ENCODE measurements at regions not wholly inside any gene's neighbourhood (a gene's known extent, or its start where the extent isn't known, plus 50 kb on each side); places are given as distances from the start of the nearest gene placed in this dataset.

- Histone ChIP-seq H3K36me3 (no peaks in the 10 kb centered on the region), H3K4me1 (no peaks in the 10 kb centered on the region), H3K9me3 (no peaks in the 10 kb centered on the region), H3K4me3 (no peak overlapping the region), H3K27me3 (no peaks in the 10 kb centered on the region), H3K27ac (replicated peaks in 1 of 4) (no peak overlapping the region)
- TF ChIP-seq EP300 (IDR thresholded peaks at IDR 0.05): no peak
- TF ChIP-seq POLR2AphosphoS5 (IDR thresholded peaks at IDR 0.05): no peak
- TF ChIP-seq POLR2A (IDR thresholded peaks at IDR 0.05; ENCODE audit: low read depth): no peak
- no peak for TF ChIP-seq CTCF (IDR thresholded peaks at IDR 0.05)
- intact Hi-C loops (cut with DNase I): no loop called here
- 49% methylated on average over 1 of the region's 1 CpG for WGBS
- DNase-seq (ENCODE audit: extremely low spot score): no peak
Measured at GRCh38 chr2:139769633-139770032, 989.4 kb upstream of the NXPH2 start.

DNA sequence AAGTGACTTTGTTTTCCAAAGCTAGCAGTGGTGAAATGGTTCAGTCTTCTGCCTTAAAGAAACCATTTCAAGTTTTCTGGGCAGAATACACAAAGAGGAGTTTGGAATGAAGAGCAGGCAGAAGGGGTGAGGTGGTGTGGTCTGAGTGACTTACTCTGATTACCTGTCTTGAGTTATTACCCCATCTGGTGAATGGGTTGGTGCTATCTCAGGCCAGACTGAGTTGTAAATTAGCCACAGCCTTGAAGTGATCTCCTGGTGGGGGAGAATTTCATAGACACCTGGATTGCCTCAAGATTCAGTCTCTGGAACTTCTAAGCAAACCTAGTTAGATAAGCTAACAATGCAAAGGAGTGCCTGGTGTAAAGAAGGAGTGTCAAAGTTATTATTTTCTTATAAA lies 983.5 kb upstream of the NXPH2 start:
- no peak for DNase-seq (ENCODE audit: extremely low spot score)
- no peaks in the 10 kb centered on the region for H3K27me3 ChIP-seq
- no peaks in the 10 kb centered on the region for H3K9me3 ChIP-seq
- no peak for TF ChIP-seq CTCF (IDR thresholded peaks at IDR 0.05)
- no peak for TF ChIP-seq POLR2AphosphoS5 (IDR thresholded peaks at IDR 0.05)
- no peak for TF ChIP-seq POLR2A (IDR thresholded peaks at IDR 0.05; ENCODE audit: low read depth)
- no peak for TF ChIP-seq EP300 (IDR thresholded peaks at IDR 0.05)
- H3K4me3 ChIP-seq: no peak overlapping the region
- intact Hi-C loops (cut with DNase I): no loop called here
- no peaks in the 10 kb centered on the region for H3K4me1 ChIP-seq
- no peak overlapping the region for H3K27ac ChIP-seq (replicated peaks in 1 of 4)
- no peaks in the 10 kb centered on the region for H3K36me3 ChIP-seq

- Histone ChIP-seq H3K27me3 (no peaks in the 10 kb centered on the region), H3K36me3 (no peaks in the 10 kb centered on the region), H3K9me3 (peaks cover 0 to 16% (median 3%) of the 10 kb centered on the region in 4 donors), H3K4me1 (no peaks in the 10 kb centered on the region), H3K27ac (replicated peaks in 1 of 4) (no peak overlapping the region), H3K4me3 (no peak overlapping the region)
- intact Hi-C loops (cut with DNase I): no loop called here
- 85% methylated on average over 3 of the region's 3 CpGs for WGBS
- no peak for DNase-seq (ENCODE audit: extremely low spot score)
- TF ChIP-seq EP300 (IDR thresholded peaks at IDR 0.05) (no peak), POLR2A (IDR thresholded peaks at IDR 0.05; ENCODE audit: low read depth) (no peak), POLR2AphosphoS5 (IDR thresholded peaks at IDR 0.05) (no peak), CTCF (IDR thresholded peaks at IDR 0.05) (no peak)
Measured at GRCh38 chr2:139759000-139759505, 978.9 kb upstream of the NXPH2 start.

DNA sequence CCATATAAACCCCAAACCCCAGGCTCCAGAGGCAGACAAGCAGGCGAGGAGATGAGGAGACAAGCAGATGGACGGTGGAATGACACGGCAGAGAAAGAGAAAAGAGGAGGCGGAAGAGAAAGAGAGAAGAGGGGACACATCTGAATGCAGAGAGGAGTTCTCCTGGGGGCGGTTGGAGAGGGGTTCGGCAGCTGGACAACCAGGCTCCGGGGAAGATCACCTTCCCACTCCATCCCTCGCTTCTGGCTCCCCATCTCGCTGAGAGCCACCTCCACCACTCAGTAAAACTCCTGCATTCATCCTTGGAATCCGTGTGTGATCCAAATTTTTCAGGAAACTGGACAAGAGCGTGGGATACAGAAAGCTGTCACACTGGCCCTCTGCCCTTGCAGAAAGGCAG lies 966.7 kb upstream of the NXPH2 start:
- no peak overlapping the region for H3K4me3 ChIP-seq
- TF ChIP-seq POLR2AphosphoS5 (IDR thresholded peaks at IDR 0.05) (no peak), POLR2A (IDR thresholded peaks at IDR 0.05; ENCODE audit: low read depth) (no peak), EP300 (IDR thresholded peaks at IDR 0.05) (no peak), CTCF (IDR thresholded peaks at IDR 0.05) (no peak)
- no peak overlapping the region for H3K27ac ChIP-seq (replicated peaks in 1 of 4)
- peaks cover 0 to 8% (median 0%) of the 10 kb centered on the region in 4 donors for H3K9me3 ChIP-seq
- no peak for DNase-seq (ENCODE audit: extremely low spot score)
- WGBS: 88% methylated on average over 11 of the region's 11 CpGs
- intact Hi-C loops (cut with DNase I): no loop called here
- H3K4me1 ChIP-seq: no peaks in the 10 kb centered on the region
- H3K27me3 ChIP-seq: no peaks in the 10 kb centered on the region
- H3K36me3 ChIP-seq: no peaks in the 10 kb centered on the region

DNA sequence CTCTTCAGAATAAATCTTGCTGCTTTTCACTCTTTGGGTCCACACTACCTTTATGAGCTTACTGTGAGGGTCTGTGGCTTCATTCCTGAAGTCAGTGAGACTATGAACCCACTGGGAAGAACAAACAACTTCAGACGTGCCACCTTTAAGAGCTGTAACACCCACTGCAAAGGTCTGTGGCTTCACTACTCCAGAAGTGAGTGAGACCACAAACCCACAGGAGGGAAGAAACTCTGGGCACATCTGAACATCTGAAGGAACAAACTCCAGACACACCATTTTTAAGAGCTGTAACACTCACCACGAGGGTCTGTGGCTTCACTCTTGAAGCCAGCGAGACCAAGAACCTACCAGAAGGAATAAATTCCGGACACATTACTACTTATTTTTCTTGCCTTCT lies 964.1 kb upstream of the NXPH2 start:
- Histone ChIP-seq H3K27me3 (no peaks in the 10 kb centered on the region), H3K27ac (replicated peaks in 1 of 4) (no peak overlapping the region), H3K36me3 (no peaks in the 10 kb centered on the region), H3K4me1 (no peaks in the 10 kb centered on the region), H3K4me3 (no peak overlapping the region), H3K9me3 (no peaks in the 10 kb centered on the region)
- WGBS: 80% methylated on average over 4 of the region's 4 CpGs
- intact Hi-C loops (cut with DNase I): no loop called here
- no peak for DNase-seq (ENCODE audit: extremely low spot score)
- TF ChIP-seq POLR2AphosphoS5 (IDR thresholded peaks at IDR 0.05) (no peak), POLR2A (IDR thresholded peaks at IDR 0.05; ENCODE audit: low read depth) (no peak), CTCF (IDR thresholded peaks at IDR 0.05) (no peak), EP300 (IDR thresholded peaks at IDR 0.05) (no peak)

All from esophagus muscularis mucosa (tissue), 4 donors.